Sigmoid colon (tissue), 4 donors: ENCODE measurements at regions not wholly inside any gene's neighbourhood (a gene's known extent, or its start where the extent isn't known, plus 50 kb on each side); places are given as distances from the start of the nearest gene placed in this dataset.

ENCODE experiments used
- CTCF ChIP-seq, 4 experiments: fragments of 450-650 bp in 3 of 4; fragments of 200-600 bp in 1 of 4; IDR thresholded peaks; one replicate each; pipeline ENCODE4 v1.5.1; 2016 to 2019; ENCODE audit warnings: antibody characterized with exemption in 4 of 4, mild to moderate bottlenecking in 3 of 4, moderate library complexity in 2 of 4
- POLR2A ChIP-seq, 2 donors: fragments of 450-650 bp; IDR thresholded peaks; one replicate each; pipeline ENCODE4 v1.6.1; 2016; ENCODE audit warnings: antibody characterized with exemption in 2 of 2, mild to moderate bottlenecking in 2 of 2, moderate library complexity in 2 of 2
- POLR2AphosphoS5 ChIP-seq, 4 donors: sonication (generic); formaldehyde crosslinking; IDR thresholded peaks; one replicate each; pipeline ENCODE4 v1.6.1; 2017; ENCODE audit warnings: antibody characterized with exemption in 4 of 4

GRCh38 chr2:60628026-60628425 lies 74.6 kb upstream of the BCL11A start:
- TF ChIP-seq CTCF (IDR thresholded peaks at IDR 0.05), result no peak
- TF ChIP-seq POLR2AphosphoS5 (IDR thresholded peaks at IDR 0.05), result no peak
- TF ChIP-seq POLR2A (IDR thresholded peaks at IDR 0.05), result no peak
